GM23338 (cell line): ENCODE measurements at regions not wholly inside any gene's neighbourhood (a gene's known extent, or its start where the extent isn't known, plus 50 kb on each side); places are given as distances from the start of the nearest gene placed in this dataset.
A peak's percentile ranks its signal among the peaks of the same experiment; 100 is the strongest.

Experiments
- ATAC-seq: fragments of 200-7000 bp; cut with Tn5 transposase; 3 replicates; pipeline ENCODE4 v1.9.1; 2020
- DNase-seq: peaks from one replicate; pipeline ENCODE4 v3.0.0-alpha.2; 2015; ENCODE audit warnings: low spot score
- H2AFZ ChIP-seq: fragments of 200-600 bp; sonication (generic); 2 replicates; pipeline ENCODE4 v1.8.0; 2016; ENCODE audit warnings: antibody characterized with exemption, mild to moderate bottlenecking, moderate library complexity
- H3F3A ChIP-seq: fragments of 200-600 bp; sonication (generic); replicated peaks from 2 replicates; pipeline ENCODE4 v1.8.0; 2017; ENCODE audit warnings: antibody characterized with exemption, mixed run types, low read depth
- H3K27ac ChIP-seq: fragments of 200-600 bp; sonication (generic); 2 replicates; pipeline ENCODE4 v1.6.1; 2016; ENCODE audit warnings: low read depth
- H3K27me3 ChIP-seq: fragments of 200-600 bp; sonication (generic); 2 replicates; pipeline ENCODE4 v1.8.0; 2016; ENCODE audit warnings: mild to moderate bottlenecking, mixed run types, moderate library complexity; ENCODE audit not compliant: insufficient read depth
- H3K36me3 ChIP-seq: fragments of 200-600 bp; sonication (generic); 2 replicates; pipeline ENCODE4 v1.8.0; 2016; ENCODE audit warnings: mild to moderate bottlenecking; ENCODE audit not compliant: insufficient read depth
- H3K4me1 ChIP-seq: fragments of 200-600 bp; sonication (generic); 2 replicates; pipeline ENCODE4 v1.8.0; 2016; ENCODE audit warnings: mild to moderate bottlenecking, moderate library complexity; ENCODE audit not compliant: insufficient read depth
- H3K4me2 ChIP-seq: fragments of 200-600 bp; sonication (generic); 2 replicates; pipeline ENCODE4 v1.7.1; 2017; ENCODE audit warnings: mixed run types
- H3K4me3 ChIP-seq: fragments of 200-600 bp; sonication (generic); 2 replicates; pipeline ENCODE4 v1.6.1; 2016; ENCODE audit warnings: mixed run types
- H3K79me2 ChIP-seq: fragments of 200-600 bp; sonication (generic); replicated peaks from 2 replicates; pipeline ENCODE4 v1.8.0; 2017; ENCODE audit warnings: mild to moderate bottlenecking; ENCODE audit not compliant: insufficient read depth
- H3K9me2 ChIP-seq: fragments of 200-600 bp; sonication (generic); 2 replicates; pipeline ENCODE4 v1.8.0; 2017; ENCODE audit not compliant: insufficient read depth
- H4K20me1 ChIP-seq: fragments of 200-600 bp; sonication (generic); replicated peaks from 2 replicates; pipeline ENCODE4 v1.8.0; 2017; ENCODE audit warnings: mild to moderate bottlenecking; ENCODE audit not compliant: insufficient read depth
- H3K27ac Mint-ChIP-seq: 2 replicates; pipeline ENCODE4 v1.8.0; 2020; ENCODE audit warnings: inconsistent platforms, mild to moderate bottlenecking, moderate library complexity, mixed read lengths
- H3K27me3 Mint-ChIP-seq: 3 replicates; pipeline ENCODE4 v1.8.0; 2022; ENCODE audit warnings: low read depth, mild to moderate bottlenecking, moderate library complexity, mixed read lengths, inconsistent platforms; ENCODE audit not compliant: insufficient read depth, poor library complexity
- H3K36me3 Mint-ChIP-seq: 3 replicates; pipeline ENCODE4 v1.8.0; 2021; ENCODE audit warnings: low read depth, mild to moderate bottlenecking, inconsistent platforms, moderate library complexity, mixed read lengths
- H3K4me1 Mint-ChIP-seq: 3 replicates; pipeline ENCODE4 v1.8.0; 2020; ENCODE audit warnings: mild to moderate bottlenecking, inconsistent platforms, mixed read lengths
- H3K4me3 Mint-ChIP-seq: 3 replicates; pipeline ENCODE4 v1.8.0; 2021; ENCODE audit warnings: moderate library complexity, mild to moderate bottlenecking, inconsistent platforms, mixed read lengths
- H3K9me3 Mint-ChIP-seq: 3 replicates; pipeline ENCODE4 v1.8.0; 2020; ENCODE audit warnings: moderate library complexity, mild to moderate bottlenecking, inconsistent platforms, mixed read lengths
- ETS1 ChIP-seq: IDR thresholded peaks from 2 replicates; pipeline ENCODE4 v1.6.1; 2016; ENCODE audit warnings: antibody characterized with exemption
- NANOG ChIP-seq: IDR thresholded peaks from 2 replicates; pipeline ENCODE4 v1.6.1; 2016; ENCODE audit warnings: antibody characterized with exemption, borderline replicate concordance
- POLR2AphosphoS5 ChIP-seq: IDR thresholded peaks from 2 replicates; pipeline ENCODE4 v1.6.1; 2016; ENCODE audit warnings: antibody characterized with exemption, low read depth
- ZNF331 ChIP-seq: fragments of 250-450 bp; sonication (Bioruptor Pico); IDR thresholded peaks from 2 replicates; pipeline ENCODE4 v1.5.0; 2020; ENCODE audit warnings: low read depth, mild to moderate bottlenecking, moderate library complexity
- ZNF462 ChIP-seq: fragments of 250-450 bp; sonication (Bioruptor Pico); IDR thresholded peaks from 2 replicates; pipeline ENCODE4 v1.5.0; 2020; ENCODE audit warnings: mild to moderate bottlenecking, moderate library complexity

GRCh38 chr4:1567519-1567807 lies 116.7 kb downstream of the FAM53A start (continued):
- TF ChIP-seq ETS1 (no peak), NANOG (no peak), ZNF462 (CRISPR knock-in tag) (no peak), ZNF331 (CRISPR knock-in tag) (no peak)

DNA sequence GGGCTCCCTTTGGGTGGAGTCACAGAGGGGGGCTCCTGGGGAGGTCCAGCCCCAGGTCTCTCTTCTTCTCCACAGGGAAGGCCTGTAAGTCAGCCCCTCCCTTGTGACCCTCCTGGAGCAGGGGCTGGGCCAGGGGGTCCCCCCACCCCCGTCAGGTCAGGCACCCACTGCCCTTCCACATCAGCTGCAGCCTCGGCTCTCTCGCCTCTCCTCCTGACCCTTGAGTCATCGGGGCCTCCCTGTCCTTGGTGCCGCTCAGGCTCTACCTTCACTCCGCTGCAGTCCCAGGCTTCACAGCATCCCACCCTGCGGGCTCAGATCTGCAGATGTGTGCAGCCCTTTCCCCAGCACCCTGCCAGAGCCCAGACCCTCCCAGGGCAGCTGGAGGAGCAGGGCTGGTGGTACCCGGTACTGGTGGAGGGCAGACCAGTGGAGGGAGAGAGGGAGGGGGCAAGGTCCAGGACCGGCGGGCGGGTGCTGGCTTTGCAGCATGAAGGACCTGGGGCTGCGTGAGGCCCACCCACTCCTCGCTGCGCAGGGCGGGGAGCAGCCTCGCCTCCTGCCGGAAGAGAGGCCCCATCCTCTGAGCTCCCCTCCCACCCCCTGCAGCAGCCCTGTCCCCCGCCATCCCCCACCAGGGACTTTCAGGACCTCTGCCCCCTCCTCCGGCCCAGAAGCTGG lies 117.1 kb downstream of the FAM53A start:
- peaks cover 22% of the 10 kb centered on the region for H3K27me3 Mint-ChIP-seq
- ATAC-seq (peak; percentile 31), DNase-seq (peak; percentile 48)
- no peaks in the 10 kb centered on the region; the same call in 2 of the 3 replicates for H3K9me3 Mint-ChIP-seq
- Histone ChIP-seq H3K9me2 (no peaks in the 10 kb centered on the region), H4K20me1 (no peaks in the 10 kb centered on the region), H3K4me1 (peaks cover 14% of the 10 kb centered on the region; the same call in 1 of the 2 replicates), H3K27ac (no peak overlapping the region), H2AFZ (no peak overlapping the region), H3K36me3 (no peaks in the 10 kb centered on the region), H3K27me3 (no peaks in the 10 kb centered on the region), H3K4me3 (no peak overlapping the region), H3F3A (no peaks in the 10 kb centered on the region), H3K79me2 (no peaks in the 10 kb centered on the region), H3K4me2 (peak overlapping the region; percentile 60; the same call in 1 of the 2 replicates)
- TF ChIP-seq POLR2AphosphoS5 (no peak), NANOG (no peak), ZNF331 (CRISPR knock-in tag) (no peak)
- peaks cover 14% of the 10 kb centered on the region for H3K4me1 Mint-ChIP-seq
- no peaks in the 10 kb centered on the region for H3K36me3 Mint-ChIP-seq
- no peak overlapping the region for H3K27ac Mint-ChIP-seq
- no peak overlapping the region for H3K4me3 Mint-ChIP-seq
